NCI-H1092 treated with DMSO at 0.1 percent for 48 hours (cell line): ENCODE measurements at regions not wholly inside any gene's neighbourhood (a gene's known extent, or its start where the extent isn't known, plus 50 kb on each side); places are given as distances from the start of the nearest gene placed in this dataset.

Experiments
- DNase-seq: peaks from one replicate; lab custom pipeline; 2025; lab: John Stamatoyannopoulos, UW

- no peak for DNase-seq
These were observed 205.9 kb downstream of the IKZF2 start for GRCh38 chr2:212945526-212945925.

- DNase-seq = no peak
These were observed 208.1 kb downstream of the IKZF2 start for GRCh38 chr2:212943351-212943750.

GRCh38 chr2:212941361-212941760, 210.1 kb downstream of the IKZF2 start:
- DNase-seq = peak; percentile 33

GRCh38 chr2:212940816-212941215, 210.6 kb downstream of the IKZF2 start:
- DNase-seq = peak; percentile 91

GRCh38 chr2:212939777-212940531, 211.5 kb downstream of the IKZF2 start:
- peak; percentile 93 for DNase-seq

- no peak for DNase-seq
These were observed 213.1 kb downstream of the IKZF2 start for GRCh38 chr2:212938144-212938793.

GRCh38 chr2:212936572-212936971, 214.8 kb downstream of the IKZF2 start:
- no peak for DNase-seq

GRCh38 chr2:212935752-212936151, 215.7 kb downstream of the IKZF2 start:
- no peak for DNase-seq

GRCh38 chr2:212931271-212931670, 220.1 kb downstream of the IKZF2 start:
- no peak for DNase-seq

GRCh38 chr2:212930556-212931260, 220.7 kb downstream of the IKZF2 start:
- DNase-seq = no peak

GRCh38 chr2:212929971-212930370, 221.4 kb downstream of the IKZF2 start:
- DNase-seq = no peak

GRCh38 chr2:212929116-212929515, 222.3 kb downstream of the IKZF2 start:
- no peak for DNase-seq

- no peak for DNase-seq
These were observed 222.7 kb downstream of the IKZF2 start for GRCh38 chr2:212928681-212929080.

- DNase-seq = no peak
These were observed 224.5 kb downstream of the IKZF2 start for GRCh38 chr2:212926940-212927339.

GRCh38 chr2:212923393-212923792, 228.0 kb downstream of the IKZF2 start:
- DNase-seq = no peak

GRCh38 chr2:212922701-212923100, 228.7 kb downstream of the IKZF2 start:
- DNase-seq = no peak

- DNase-seq = no peak
These were observed 229.7 kb downstream of the IKZF2 start for GRCh38 chr2:212921711-212922110.

GRCh38 chr2:212921061-212921460, 230.4 kb downstream of the IKZF2 start:
- DNase-seq = no peak

GRCh38 chr2:212919238-212919637, 232.2 kb downstream of the IKZF2 start:
- no peak for DNase-seq

GRCh38 chr2:212918336-212918735, 233.1 kb downstream of the IKZF2 start:
- DNase-seq = no peak

GRCh38 chr2:212915121-212915782, 236.2 kb downstream of the IKZF2 start:
- no peak for DNase-seq

- DNase-seq = no peak
These were observed 237.0 kb downstream of the IKZF2 start for GRCh38 chr2:212914392-212914791.
